ENCODE measurements at regions not wholly inside any gene's neighbourhood (a gene's known extent, or its start where the extent isn't known, plus 50 kb on each side); places are given as distances from the start of the nearest gene placed in this dataset.

DNA sequence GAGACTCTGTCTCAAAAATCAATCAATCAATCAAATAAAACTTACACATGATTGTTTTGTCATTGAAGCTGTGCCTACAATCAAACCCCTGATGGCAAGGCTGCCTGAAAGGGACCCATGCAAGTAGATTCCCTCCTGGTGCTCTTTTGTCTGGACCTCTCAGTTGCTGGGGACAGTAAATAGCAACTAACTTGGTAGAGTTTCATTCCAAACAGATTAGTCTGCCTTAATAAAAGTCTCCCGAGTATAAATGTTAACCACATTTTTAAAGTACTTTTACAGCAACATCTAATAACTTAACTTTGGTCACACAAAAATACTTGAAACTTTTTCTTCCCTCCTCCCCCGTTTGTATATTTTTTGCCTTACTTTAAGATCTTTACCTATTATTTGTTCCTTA, 105.5 kb downstream of the FEM1C start:
- TF ChIP-seq POLR2A (IDR thresholded peaks at IDR 0.05) = no peak
- TF ChIP-seq, protein P1, sequence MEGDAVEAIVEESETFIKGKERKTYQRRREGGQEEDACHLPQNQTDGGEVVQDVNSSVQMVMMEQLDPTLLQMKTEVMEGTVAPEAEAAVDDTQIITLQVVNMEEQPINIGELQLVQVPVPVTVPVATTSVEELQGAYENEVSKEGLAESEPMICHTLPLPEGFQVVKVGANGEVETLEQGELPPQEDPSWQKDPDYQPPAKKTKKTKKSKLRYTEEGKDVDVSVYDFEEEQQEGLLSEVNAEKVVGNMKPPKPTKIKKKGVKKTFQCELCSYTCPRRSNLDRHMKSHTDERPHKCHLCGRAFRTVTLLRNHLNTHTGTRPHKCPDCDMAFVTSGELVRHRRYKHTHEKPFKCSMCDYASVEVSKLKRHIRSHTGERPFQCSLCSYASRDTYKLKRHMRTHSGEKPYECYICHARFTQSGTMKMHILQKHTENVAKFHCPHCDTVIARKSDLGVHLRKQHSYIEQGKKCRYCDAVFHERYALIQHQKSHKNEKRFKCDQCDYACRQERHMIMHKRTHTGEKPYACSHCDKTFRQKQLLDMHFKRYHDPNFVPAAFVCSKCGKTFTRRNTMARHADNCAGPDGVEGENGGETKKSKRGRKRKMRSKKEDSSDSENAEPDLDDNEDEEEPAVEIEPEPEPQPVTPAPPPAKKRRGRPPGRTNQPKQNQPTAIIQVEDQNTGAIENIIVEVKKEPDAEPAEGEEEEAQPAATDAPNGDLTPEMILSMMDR (IDR thresholded peaks at IDR 0.05) = no peak
- no peak for TF ChIP-seq POLR2AphosphoS5 (IDR thresholded peaks at IDR 0.05)

All from transverse colon (tissue), 4 donors.